ENCODE measurements at regions not wholly inside any gene's neighbourhood (a gene's known extent, or its start where the extent isn't known, plus 50 kb on each side); places are given as distances from the start of the nearest gene placed in this dataset.

- Histone ChIP-seq H3K9me3 (replicated peaks) (no peaks in the 10 kb centered on the region), H3K27ac (replicated peaks) (no peak overlapping the region), H3K27me3 (ENCODE audit: low read depth) (no peaks in the 10 kb centered on the region), H3K36me3 (no peaks in the 10 kb centered on the region), H3K4me3 (no peak overlapping the region), H3K4me1 (no peaks in the 10 kb centered on the region)
- TF ChIP-seq, protein P1, sequence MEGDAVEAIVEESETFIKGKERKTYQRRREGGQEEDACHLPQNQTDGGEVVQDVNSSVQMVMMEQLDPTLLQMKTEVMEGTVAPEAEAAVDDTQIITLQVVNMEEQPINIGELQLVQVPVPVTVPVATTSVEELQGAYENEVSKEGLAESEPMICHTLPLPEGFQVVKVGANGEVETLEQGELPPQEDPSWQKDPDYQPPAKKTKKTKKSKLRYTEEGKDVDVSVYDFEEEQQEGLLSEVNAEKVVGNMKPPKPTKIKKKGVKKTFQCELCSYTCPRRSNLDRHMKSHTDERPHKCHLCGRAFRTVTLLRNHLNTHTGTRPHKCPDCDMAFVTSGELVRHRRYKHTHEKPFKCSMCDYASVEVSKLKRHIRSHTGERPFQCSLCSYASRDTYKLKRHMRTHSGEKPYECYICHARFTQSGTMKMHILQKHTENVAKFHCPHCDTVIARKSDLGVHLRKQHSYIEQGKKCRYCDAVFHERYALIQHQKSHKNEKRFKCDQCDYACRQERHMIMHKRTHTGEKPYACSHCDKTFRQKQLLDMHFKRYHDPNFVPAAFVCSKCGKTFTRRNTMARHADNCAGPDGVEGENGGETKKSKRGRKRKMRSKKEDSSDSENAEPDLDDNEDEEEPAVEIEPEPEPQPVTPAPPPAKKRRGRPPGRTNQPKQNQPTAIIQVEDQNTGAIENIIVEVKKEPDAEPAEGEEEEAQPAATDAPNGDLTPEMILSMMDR (IDR thresholded peaks at IDR 0.05; ENCODE audit: borderline replicate concordance) = no peak
- intact Hi-C loops (cut with micrococcal nuclease) = no loop called here
- DNase-seq = no peak
These were observed 273.1 kb upstream of the SLC8A1 start for GRCh38 chr2:40725040-40725439.

DNA sequence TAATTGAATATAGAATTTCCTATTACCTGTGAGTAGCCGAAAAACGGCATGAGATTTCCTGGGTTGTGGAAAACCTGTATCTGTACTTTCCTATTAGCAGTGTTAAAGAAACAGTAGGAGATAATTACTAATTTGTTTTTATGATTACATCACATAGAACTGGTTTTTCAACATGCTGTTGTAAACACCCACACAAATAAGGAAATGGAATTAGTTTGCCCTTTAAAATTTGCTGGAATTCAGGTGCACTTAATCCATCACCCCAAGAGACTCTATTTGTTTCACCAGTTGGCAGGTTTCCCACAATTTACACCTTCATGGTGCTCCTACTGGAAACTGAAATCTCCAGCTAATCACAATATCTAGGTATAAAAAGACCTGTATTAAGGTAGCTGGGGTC, 274.1 kb upstream of the SLC8A1 start:
- intact Hi-C loops (cut with micrococcal nuclease) = no loop called here
- no peaks in the 10 kb centered on the region for H3K4me1 ChIP-seq
- TF ChIP-seq, protein P1 (IDR thresholded peaks at IDR 0.05; ENCODE audit: borderline replicate concordance) = no peak
- H3K4me3 ChIP-seq = no peak overlapping the region
- H3K9me3 ChIP-seq (replicated peaks) = no peaks in the 10 kb centered on the region
- no peak for DNase-seq
- H3K36me3 ChIP-seq = no peaks in the 10 kb centered on the region
- no peak overlapping the region for H3K27ac ChIP-seq (replicated peaks)
- no peaks in the 10 kb centered on the region for H3K27me3 ChIP-seq (ENCODE audit: low read depth)

DNA sequence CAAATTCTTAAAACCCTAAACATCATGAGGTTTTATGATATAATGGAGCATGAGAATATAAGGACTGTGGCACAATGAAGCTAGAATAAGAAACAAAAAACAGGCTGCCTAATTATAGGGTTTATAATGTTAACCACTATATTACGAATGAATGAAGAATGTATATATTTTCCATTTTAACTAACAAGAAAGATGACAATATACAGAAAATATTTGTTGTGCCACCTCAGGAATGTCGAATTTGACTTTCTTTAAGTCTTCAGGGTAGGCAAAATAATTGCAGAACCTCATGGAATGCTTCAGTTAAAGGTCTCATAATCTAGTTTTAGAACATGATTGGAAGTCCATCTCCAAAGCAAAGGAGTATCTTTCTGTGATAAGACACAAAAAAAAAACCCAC, 282.9 kb upstream of the SLC8A1 start:
- DNase-seq = no peak
- intact Hi-C loops (cut with micrococcal nuclease) = no loop called here
- Histone ChIP-seq H3K27ac (replicated peaks) (no peak overlapping the region), H3K4me1 (no peaks in the 10 kb centered on the region), H3K36me3 (no peaks in the 10 kb centered on the region), H3K9me3 (replicated peaks) (no peaks in the 10 kb centered on the region), H3K27me3 (ENCODE audit: low read depth) (no peaks in the 10 kb centered on the region), H3K4me3 (no peak overlapping the region)
- TF ChIP-seq, protein P1 (IDR thresholded peaks at IDR 0.05; ENCODE audit: borderline replicate concordance) = no peak

DNA sequence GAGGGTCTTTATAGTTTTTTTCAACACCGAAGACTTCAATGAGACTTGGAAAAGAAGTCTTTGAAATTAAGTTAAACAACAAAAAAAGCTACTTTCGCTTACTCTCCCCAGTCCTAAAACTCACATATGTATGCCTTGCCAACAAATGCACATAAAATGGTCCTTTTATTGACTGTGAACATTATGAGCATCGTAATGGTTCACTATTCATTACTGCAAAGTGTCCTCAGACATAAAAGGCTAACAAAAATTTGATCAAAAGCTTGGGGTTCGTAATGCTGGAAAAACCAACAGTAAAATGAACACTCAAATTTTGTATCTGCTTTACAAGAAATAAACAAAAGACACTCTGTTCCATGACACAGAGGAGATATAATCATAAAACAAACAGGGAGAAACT, 285.3 kb upstream of the SLC8A1 start:
- H3K27me3 ChIP-seq (ENCODE audit: low read depth) = no peaks in the 10 kb centered on the region
- DNase-seq = no peak
- no peaks in the 10 kb centered on the region for H3K9me3 ChIP-seq (replicated peaks)
- no peaks in the 10 kb centered on the region for H3K4me1 ChIP-seq
- no peak overlapping the region for H3K27ac ChIP-seq (replicated peaks)
- intact Hi-C loops (cut with micrococcal nuclease) = no loop called here
- TF ChIP-seq, protein P1 (IDR thresholded peaks at IDR 0.05; ENCODE audit: borderline replicate concordance) = no peak
- no peaks in the 10 kb centered on the region for H3K36me3 ChIP-seq
- no peak overlapping the region for H3K4me3 ChIP-seq

DNA sequence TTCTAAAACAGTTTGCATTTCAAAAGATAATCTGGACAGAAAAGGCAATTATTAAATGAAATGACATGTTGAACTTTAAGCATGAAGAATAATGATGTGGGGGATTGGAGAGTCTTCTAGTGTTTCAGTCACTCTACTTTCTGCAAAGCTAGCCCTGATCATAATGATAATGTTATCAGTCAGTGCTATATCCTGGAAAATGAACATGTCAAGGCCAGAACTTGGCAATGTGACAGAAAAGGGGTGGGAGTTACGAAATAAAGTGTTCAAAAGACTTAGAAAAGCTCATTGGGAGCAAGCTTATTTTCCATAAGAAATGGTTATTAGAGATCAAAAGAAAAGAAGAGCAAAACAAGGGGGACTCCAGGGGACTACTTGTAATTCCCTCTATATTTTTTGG, 288.5 kb upstream of the SLC8A1 start:
- DNase-seq = no peak
- Histone ChIP-seq H3K9me3 (replicated peaks) (no peaks in the 10 kb centered on the region), H3K36me3 (no peaks in the 10 kb centered on the region), H3K27me3 (ENCODE audit: low read depth) (no peaks in the 10 kb centered on the region), H3K4me3 (no peak overlapping the region), H3K4me1 (no peaks in the 10 kb centered on the region), H3K27ac (replicated peaks) (no peak overlapping the region)
- intact Hi-C loops (cut with micrococcal nuclease) = no loop called here
- TF ChIP-seq, protein P1 (IDR thresholded peaks at IDR 0.05; ENCODE audit: borderline replicate concordance) = no peak

- Histone ChIP-seq H3K4me1 (no peaks in the 10 kb centered on the region), H3K4me3 (no peak overlapping the region), H3K9me3 (replicated peaks) (no peaks in the 10 kb centered on the region), H3K27me3 (ENCODE audit: low read depth) (no peaks in the 10 kb centered on the region), H3K27ac (replicated peaks) (no peak overlapping the region), H3K36me3 (no peaks in the 10 kb centered on the region)
- no peak for DNase-seq
- TF ChIP-seq, protein P1 (IDR thresholded peaks at IDR 0.05; ENCODE audit: borderline replicate concordance) = no peak
- intact Hi-C loops (cut with micrococcal nuclease) = no loop called here
These were observed 289.6 kb upstream of the SLC8A1 start for GRCh38 chr2:40741532-40741931.

Data from left ventricle myocardium inferior (tissue), 1 donor.